Sigmoid colon (tissue), 4 donors: ENCODE measurements at regions not wholly inside any gene's neighbourhood (a gene's known extent, or its start where the extent isn't known, plus 50 kb on each side); places are given as distances from the start of the nearest gene placed in this dataset.

Source experiments
- POLR2AphosphoS5 ChIP-seq, 4 donors: sonication (generic); formaldehyde crosslinking; IDR thresholded peaks; one replicate each; pipeline ENCODE4 v1.6.1; 2017; ENCODE audit warnings: antibody characterized with exemption in 4 of 4
- TF ChIP-seq, protein P1 (sequence below), 4 experiments: fragments of 450-650 bp in 3 of 4; fragments of 200-600 bp in 1 of 4; IDR thresholded peaks; one replicate each; pipeline ENCODE4 v1.5.1; 2016 to 2019; ENCODE audit warnings: antibody characterized with exemption in 4 of 4, mild to moderate bottlenecking in 3 of 4, moderate library complexity in 2 of 4

DNA sequence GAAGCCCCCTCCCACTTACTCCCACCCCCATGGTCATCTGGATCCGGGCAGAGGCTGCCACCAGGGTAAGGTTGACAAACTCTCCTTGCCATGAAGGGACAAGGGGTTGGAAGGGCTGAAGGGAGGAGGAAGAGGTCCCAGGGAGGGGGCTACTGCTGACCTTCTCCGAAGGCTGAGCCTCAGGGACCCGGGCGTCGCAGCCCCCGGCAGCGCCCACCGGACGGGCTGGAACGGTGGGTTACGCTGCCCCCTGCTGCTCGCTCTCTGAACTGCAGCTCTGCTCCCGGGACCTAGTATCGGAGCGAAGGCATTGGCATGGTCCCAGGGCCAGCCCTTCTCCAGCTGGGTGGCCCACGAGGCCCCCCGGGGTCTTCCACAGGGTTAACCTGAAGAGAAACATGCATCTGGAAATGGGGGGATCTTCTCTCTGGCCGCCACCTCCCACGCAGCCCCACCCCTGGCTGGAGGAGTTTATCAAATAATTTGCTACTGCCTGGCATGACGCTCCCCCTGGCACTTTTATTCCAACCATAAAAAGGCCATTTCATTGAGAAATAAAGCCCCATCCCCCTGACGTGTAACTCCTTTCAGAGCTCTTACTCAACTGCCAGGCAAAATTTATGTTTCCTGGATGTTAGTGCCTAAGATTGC is 70.4 kb upstream of the TARDBP start:
- TF ChIP-seq, protein P1, sequence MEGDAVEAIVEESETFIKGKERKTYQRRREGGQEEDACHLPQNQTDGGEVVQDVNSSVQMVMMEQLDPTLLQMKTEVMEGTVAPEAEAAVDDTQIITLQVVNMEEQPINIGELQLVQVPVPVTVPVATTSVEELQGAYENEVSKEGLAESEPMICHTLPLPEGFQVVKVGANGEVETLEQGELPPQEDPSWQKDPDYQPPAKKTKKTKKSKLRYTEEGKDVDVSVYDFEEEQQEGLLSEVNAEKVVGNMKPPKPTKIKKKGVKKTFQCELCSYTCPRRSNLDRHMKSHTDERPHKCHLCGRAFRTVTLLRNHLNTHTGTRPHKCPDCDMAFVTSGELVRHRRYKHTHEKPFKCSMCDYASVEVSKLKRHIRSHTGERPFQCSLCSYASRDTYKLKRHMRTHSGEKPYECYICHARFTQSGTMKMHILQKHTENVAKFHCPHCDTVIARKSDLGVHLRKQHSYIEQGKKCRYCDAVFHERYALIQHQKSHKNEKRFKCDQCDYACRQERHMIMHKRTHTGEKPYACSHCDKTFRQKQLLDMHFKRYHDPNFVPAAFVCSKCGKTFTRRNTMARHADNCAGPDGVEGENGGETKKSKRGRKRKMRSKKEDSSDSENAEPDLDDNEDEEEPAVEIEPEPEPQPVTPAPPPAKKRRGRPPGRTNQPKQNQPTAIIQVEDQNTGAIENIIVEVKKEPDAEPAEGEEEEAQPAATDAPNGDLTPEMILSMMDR (IDR thresholded peaks at IDR 0.05) = peak; percentile 53 to 93 (median 84)
- TF ChIP-seq POLR2AphosphoS5 (IDR thresholded peaks at IDR 0.05) = no peak
